Common myeloid progenitor, CD34-positive (primary cell): ENCODE measurements at regions not wholly inside any gene's neighbourhood (a gene's known extent, or its start where the extent isn't known, plus 50 kb on each side); places are given as distances from the start of the nearest gene placed in this dataset.
"Not testable (repeated sequence)": the region's sequence is repeated elsewhere in the genome, so short reads cannot be mapped to it uniquely, and the experiment has no call there.

Source experiments
- CTCF ChIA-PET: fragments of 350-600 bp; sonication (Branson Sonifier 250); formaldehyde crosslinking; loops from one replicate; lab custom pipeline; 2021; ENCODE audit warnings: antibody characterized with exemption; lab: Charles Lee
- POLR2A ChIA-PET: fragments of 350-600 bp; sonication (Branson Sonifier 250); formaldehyde crosslinking; loops from one replicate; lab custom pipeline; 2021; ENCODE audit warnings: antibody characterized with exemption; lab: Charles Lee
- DNase-seq, 3 donors: peaks; one replicate each; pipeline versions ENCODE4 v3.0.0 to v3.0.0-alpha.2; 2013
- H3K27ac ChIP-seq, 2 experiments: 1 replicate in 1 of 2; 2 replicates in 1 of 2; pipeline ENCODE4 v1.7.0; 2013; ENCODE audit warnings: inconsistent platforms in 2 of 2, low read length in 2 of 2, mild to moderate bottlenecking in 2 of 2, low read depth in 1 of 2, moderate library complexity in 1 of 2; ENCODE audit not compliant: severe bottlenecking in 2 of 2, insufficient read depth in 1 of 2, poor library complexity in 1 of 2
- H3K27me3 ChIP-seq, 5 experiments: replicated peaks in 2 of 5; 1 replicate in 3 of 5; 2 replicates in 2 of 5; pipeline versions ENCODE4 v1.6.1 to v1.7.0; 2013; ENCODE audit warnings: low read length in 4 of 5, mild to moderate bottlenecking in 2 of 5, moderate library complexity in 2 of 5, inconsistent platforms in 1 of 5; ENCODE audit not compliant: insufficient read depth in 5 of 5, control insufficient read depth in 4 of 5
- H3K36me3 ChIP-seq, 4 experiments: 1 replicate in 2 of 4; 2 replicates in 2 of 4; pipeline versions ENCODE4 v1.6.1 to v1.7.0; 2013; ENCODE audit warnings: low read length in 3 of 4, control low read depth in 1 of 4, mild to moderate bottlenecking in 1 of 4; ENCODE audit not compliant: control insufficient read depth in 4 of 4, insufficient read depth in 4 of 4
- H3K4me1 ChIP-seq, 4 experiments: 1 replicate in 3 of 4; 2 replicates in 1 of 4; pipeline versions ENCODE4 v1.6.1 to v1.7.1; 2013; ENCODE audit warnings: low read length in 3 of 4, mild to moderate bottlenecking in 3 of 4, control low read depth in 1 of 4, inconsistent platforms in 1 of 4, moderate library complexity in 1 of 4; ENCODE audit not compliant: control insufficient read depth in 4 of 4, insufficient read depth in 4 of 4; ENCODE audit errors: control extremely low read depth in 1 of 4
- H3K4me3 ChIP-seq, 7 experiments: 1 replicate in 4 of 7; 2 replicates in 3 of 7; pipeline versions ENCODE4 v1.5.1 to v1.7.0; 2013; ENCODE audit warnings: mild to moderate bottlenecking in 7 of 7, low read length in 6 of 7, moderate library complexity in 6 of 7, inconsistent platforms in 2 of 7, low read depth in 2 of 7, control low read depth in 1 of 7; ENCODE audit not compliant: insufficient read depth in 4 of 7, control insufficient read depth in 1 of 7; ENCODE audit errors: extremely low read depth in 1 of 7
- H3K9me3 ChIP-seq, 5 experiments: 1 replicate in 4 of 5; 2 replicates in 1 of 5; pipeline versions ENCODE4 v1.6.1 to v1.7.1; 2013; ENCODE audit warnings: low read length in 4 of 5, mild to moderate bottlenecking in 2 of 5, inconsistent platforms in 1 of 5, low read depth in 1 of 5, moderate library complexity in 1 of 5; ENCODE audit not compliant: control insufficient read depth in 4 of 5, insufficient read depth in 2 of 5; ENCODE audit errors: control extremely low read depth in 1 of 5
- WGBS: methylation state at CpG from one replicate; pipeline ENCODE4 v1.1.5; 2013; ENCODE audit not compliant: insufficient coverage; 5-methylcytosine and 5-hydroxymethylcytosine counted together

DNA sequence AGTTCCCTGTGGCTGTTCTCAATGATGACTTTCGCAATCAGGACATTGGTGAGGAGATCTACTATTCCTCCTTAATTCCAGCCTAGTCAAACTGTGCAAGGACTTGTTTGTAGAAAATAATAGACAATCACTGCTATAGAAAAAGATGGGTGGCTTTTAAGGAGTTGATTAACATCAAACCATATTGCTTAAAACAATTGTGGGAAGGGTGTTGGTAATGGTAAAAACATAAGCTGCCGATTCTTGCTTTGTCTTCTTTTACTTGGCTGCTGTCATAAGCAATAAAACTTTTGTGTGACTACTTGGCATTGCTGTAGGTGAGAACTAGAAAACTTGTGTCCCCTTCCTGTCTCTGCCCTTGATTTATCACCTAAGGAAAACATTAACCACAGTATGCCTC, 561.2 kb upstream of the SEMA6A start:
- no CpG with 5 or more reads among the region's 2 CpGs for WGBS
- CTCF ChIA-PET = no interaction called here
- no peak overlapping the region for H3K4me3 ChIP-seq

GRCh38 chr5:117133198-117133597, 558.6 kb upstream of the SEMA6A start:
- no peaks in the 10 kb centered on the region for H3K9me3 ChIP-seq
- POLR2A ChIA-PET = no interaction called here
- H3K4me3 ChIP-seq = no peak overlapping the region
- H3K27ac ChIP-seq = no peak overlapping the region
- CTCF ChIA-PET = no interaction called here
- DNase-seq = no peak
- no peaks in the 10 kb centered on the region for H3K36me3 ChIP-seq
- no peaks in the 10 kb centered on the region for H3K27me3 ChIP-seq
- peaks cover 0 to 4% (median 0%) of the 10 kb centered on the region in 4 experiments for H3K4me1 ChIP-seq

More for the DNA sequence above, 561.2 kb upstream of the SEMA6A start:
- Histone ChIP-seq H3K4me1 (peaks cover 0 to 4% (median 0%) of the 10 kb centered on the region in 4 experiments), H3K36me3 (no peaks in the 10 kb centered on the region), H3K27ac (no peak overlapping the region), H3K9me3 (no peaks in the 10 kb centered on the region), H3K27me3 (no peaks in the 10 kb centered on the region)
- POLR2A ChIA-PET = no interaction called here
- peak in 1 of 3 donors; percentile 5 for DNase-seq

- H3K27ac ChIP-seq = no peak overlapping the region
- no peaks in the 10 kb centered on the region for H3K9me3 ChIP-seq
- ChIA-PET CTCF (no interaction called here), POLR2A (no interaction called here)
- H3K4me1 ChIP-seq = peaks cover 0 to 4% (median 0%) of the 10 kb centered on the region in 4 experiments
- no peaks in the 10 kb centered on the region for H3K36me3 ChIP-seq
- no peak overlapping the region for H3K4me3 ChIP-seq
- no peaks in the 10 kb centered on the region for H3K27me3 ChIP-seq
- no peak for DNase-seq
Observed at GRCh38 chr5:117131876-117132275, 557.3 kb upstream of the SEMA6A start.

- H3K4me1 ChIP-seq = peaks cover 0 to 4% (median 0%) of the 10 kb centered on the region in 4 experiments
- no peak for DNase-seq
- 100% methylated on average over 2 of the region's 3 CpGs for WGBS
Observed at GRCh38 chr5:117131048-117131679, 556.5 kb upstream of the SEMA6A start.

GRCh38 chr5:117118499-117118898, 543.9 kb upstream of the SEMA6A start:
- H3K27me3 ChIP-seq = no peaks in the 10 kb centered on the region
- H3K27ac ChIP-seq = no peak overlapping the region
- no peak overlapping the region for H3K4me3 ChIP-seq
- no CpG with 5 or more reads among the region's 1 CpG for WGBS
- no peaks in the 10 kb centered on the region for H3K4me1 ChIP-seq
- POLR2A ChIA-PET = no interaction called here
- no peaks in the 10 kb centered on the region for H3K36me3 ChIP-seq
- CTCF ChIA-PET = no interaction called here
- no peak for DNase-seq
- H3K9me3 ChIP-seq = peaks cover 0 to 4% (median 0%) of the 10 kb centered on the region in 5 experiments

More at GRCh38 chr5:117131048-117131679, 556.5 kb upstream of the SEMA6A start:
- Histone ChIP-seq H3K27ac (no peak overlapping the region), H3K9me3 (no peaks in the 10 kb centered on the region), H3K27me3 (no peaks in the 10 kb centered on the region), H3K4me3 (no peak overlapping the region), H3K36me3 (no peaks in the 10 kb centered on the region)
- ChIA-PET CTCF (no interaction called here), POLR2A (no interaction called here)

DNA sequence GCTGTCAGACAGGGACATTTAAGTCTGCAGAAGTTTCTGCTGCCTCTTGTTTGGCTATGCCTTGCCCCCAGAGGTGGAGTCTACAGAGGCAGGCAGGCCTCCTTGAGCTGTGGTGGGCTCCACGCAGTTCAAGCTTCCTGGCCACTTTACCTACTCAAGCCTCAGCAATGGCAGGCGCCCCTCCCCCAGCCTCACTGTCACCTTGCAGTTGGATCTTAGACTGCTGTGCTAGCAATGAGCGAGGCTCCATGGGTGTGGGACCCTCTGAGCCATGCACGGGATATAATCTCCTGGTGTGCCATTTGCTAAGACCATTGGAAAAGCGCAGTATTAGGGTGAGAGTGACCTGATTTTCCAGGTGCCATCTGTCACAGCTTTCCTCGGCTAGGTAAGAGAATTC, 542.7 kb upstream of the SEMA6A start:
- POLR2A ChIA-PET, H3K27ac ChIP-seq, H3K36me3 ChIP-seq, CTCF ChIA-PET, H3K4me1 ChIP-seq, H3K9me3 ChIP-seq, H3K27me3 ChIP-seq, H3K4me3 ChIP-seq, DNase-seq: not testable (repeated sequence)
- 82% methylated on average over 5 of the region's 6 CpGs for WGBS

DNA sequence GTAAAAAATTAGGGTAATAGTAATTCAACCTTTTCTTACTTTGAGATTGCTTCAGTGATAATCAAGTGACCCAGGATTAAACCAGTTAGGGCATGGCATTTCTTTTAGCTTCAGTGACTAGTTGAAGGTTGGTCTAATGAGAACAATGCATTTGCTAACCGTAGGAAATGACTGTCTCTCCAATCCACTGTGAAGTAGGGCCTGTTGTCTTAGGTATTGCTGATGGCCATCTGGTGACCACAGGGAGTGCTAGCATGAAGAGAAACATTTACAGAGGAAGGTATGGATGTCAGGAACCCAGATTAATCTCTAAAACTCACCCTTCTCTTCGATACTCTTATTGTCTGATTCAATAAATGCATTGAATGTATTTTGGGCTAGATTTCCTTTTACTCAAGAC, 535.9 kb upstream of the SEMA6A start:
- Histone ChIP-seq H3K36me3 (no peaks in the 10 kb centered on the region), H3K4me1 (no peaks in the 10 kb centered on the region), H3K9me3 (peaks cover 0 to 1% (median 0%) of the 10 kb centered on the region in 5 experiments), H3K4me3 (no peak overlapping the region), H3K27me3 (no peaks in the 10 kb centered on the region), H3K27ac (no peak overlapping the region)
- 100% methylated on average over 1 of the region's 2 CpGs for WGBS
- POLR2A ChIA-PET = no interaction called here
- no peak for DNase-seq
- CTCF ChIA-PET = interaction anchor here (0.6 kb wide), 1 partner anchor 1868 kb away, joined by 4 read pairs; no protein-coding TSS in a partner anchor
